Heart left ventricle (tissue), 13 donors: ENCODE measurements at regions not wholly inside any gene's neighbourhood (a gene's known extent, or its start where the extent isn't known, plus 50 kb on each side); places are given as distances from the start of the nearest gene placed in this dataset.

Source experiments
- POLR2A ChIP-seq, 2 donors: fragments of 450-650 bp; IDR thresholded peaks; one replicate each; pipeline ENCODE4 v1.6.1; 2017; ENCODE audit warnings: antibody characterized with exemption in 2 of 2, mild to moderate bottlenecking in 2 of 2, moderate library complexity in 2 of 2
- TF ChIP-seq, protein P1 (sequence below), 12 donors: fragments of 200-600 bp; sonication (generic) in 4 of 12; IDR thresholded peaks; one replicate each; pipeline versions ENCODE4 v1.5.0 to v1.8.0; 2018 to 2022; ENCODE audit warnings: antibody characterized with exemption in 12 of 12, mild to moderate bottlenecking in 5 of 12
- donor health status: ischemic (EF 13 %, LVEDD 7.1; RV severe dilation, severe dysfunction).
- donor health status: DM: no; HTN: yes; CAD: no.
- donor health status: DM: no; HTN: no; CAD: no.
- donor health status: ischemic (EF 25% LVEDD 6.9; RV normal size, moderate dysfunction).
- donor health status: ischemic (EF 25% LVEDD 5.7; RV mildly dilated, moderate dysfunction).
- donor health status: ischemic (EF 35%, LVEDD 5.7; RV mildly dilated, moderate dysfunction).
- donor health status: nonischemic (EF 11% LVEDD 7.7; RV severe dilation, severe dysfunction).
- donor health status: DM: yes; HTN: yes; CAD: no.
- donor health status: PGD.
- donor health status: ischemic (EF 29% LVEDD 5.4; RV normal size, mild dysfunction).
- donor health status: nonischemic (EF 23%, LVEDD 6.1; RV moderate dilation, normal function).

DNA sequence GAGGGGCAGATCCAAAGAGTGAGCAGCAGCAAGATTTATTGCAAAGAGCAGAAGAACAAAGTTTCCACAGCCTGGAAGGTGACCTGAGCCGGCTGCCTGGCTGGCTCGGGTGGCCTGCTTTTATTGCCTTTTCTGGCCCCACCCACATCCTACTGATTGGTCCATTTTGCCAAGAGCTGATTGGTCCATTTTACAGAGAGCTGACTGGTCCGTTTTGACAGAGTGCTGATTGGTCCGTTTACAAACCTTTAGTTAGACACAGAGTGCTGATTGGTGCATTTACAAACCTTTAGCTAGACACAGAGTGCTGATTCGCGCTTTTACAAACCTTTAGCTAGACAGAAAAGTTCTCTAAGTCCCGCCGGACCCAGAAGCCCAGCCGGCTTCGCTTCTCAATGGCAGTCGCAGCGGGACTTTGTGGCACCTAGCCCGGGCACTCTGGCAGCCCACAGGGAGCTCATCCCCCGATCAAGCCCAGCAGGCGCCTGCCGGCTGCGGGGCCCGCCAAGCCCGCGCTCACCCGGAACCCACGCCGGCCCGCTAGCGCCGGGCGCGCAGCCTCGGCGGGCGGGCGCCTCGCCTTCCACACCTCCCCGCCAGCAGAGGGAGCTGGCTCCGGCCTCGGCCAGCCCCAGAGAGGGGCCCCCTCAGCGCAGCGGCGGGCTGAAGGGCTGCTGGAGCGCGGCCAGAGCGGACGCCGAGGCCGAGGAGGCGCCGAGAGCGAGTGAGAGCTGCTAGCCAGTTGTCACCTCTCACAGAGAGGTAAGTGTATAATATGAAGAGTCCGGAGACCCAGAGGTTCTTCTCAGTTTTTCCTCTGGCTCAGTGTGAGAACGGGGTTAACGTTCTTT, 339.2 kb downstream of the CHL1 start:
- TF ChIP-seq, protein P1, sequence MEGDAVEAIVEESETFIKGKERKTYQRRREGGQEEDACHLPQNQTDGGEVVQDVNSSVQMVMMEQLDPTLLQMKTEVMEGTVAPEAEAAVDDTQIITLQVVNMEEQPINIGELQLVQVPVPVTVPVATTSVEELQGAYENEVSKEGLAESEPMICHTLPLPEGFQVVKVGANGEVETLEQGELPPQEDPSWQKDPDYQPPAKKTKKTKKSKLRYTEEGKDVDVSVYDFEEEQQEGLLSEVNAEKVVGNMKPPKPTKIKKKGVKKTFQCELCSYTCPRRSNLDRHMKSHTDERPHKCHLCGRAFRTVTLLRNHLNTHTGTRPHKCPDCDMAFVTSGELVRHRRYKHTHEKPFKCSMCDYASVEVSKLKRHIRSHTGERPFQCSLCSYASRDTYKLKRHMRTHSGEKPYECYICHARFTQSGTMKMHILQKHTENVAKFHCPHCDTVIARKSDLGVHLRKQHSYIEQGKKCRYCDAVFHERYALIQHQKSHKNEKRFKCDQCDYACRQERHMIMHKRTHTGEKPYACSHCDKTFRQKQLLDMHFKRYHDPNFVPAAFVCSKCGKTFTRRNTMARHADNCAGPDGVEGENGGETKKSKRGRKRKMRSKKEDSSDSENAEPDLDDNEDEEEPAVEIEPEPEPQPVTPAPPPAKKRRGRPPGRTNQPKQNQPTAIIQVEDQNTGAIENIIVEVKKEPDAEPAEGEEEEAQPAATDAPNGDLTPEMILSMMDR (IDR thresholded peaks at IDR 0.05), result peak in 3 of 12 donors; percentile 15 to 42 (median 23)
- TF ChIP-seq POLR2A (IDR thresholded peaks at IDR 0.05), result no peak
